Stomach (tissue), 4 donors: ENCODE measurements at regions not wholly inside any gene's neighbourhood (a gene's known extent, or its start where the extent isn't known, plus 50 kb on each side); places are given as distances from the start of the nearest gene placed in this dataset.

Source experiments
- EP300 ChIP-seq: sonication (generic); formaldehyde crosslinking; IDR thresholded peaks from one replicate; pipeline ENCODE4 v1.6.1; 2017; ENCODE audit warnings: antibody characterized with exemption
- POLR2A ChIP-seq, 4 donors: fragments of 450-650 bp; IDR thresholded peaks; one replicate each; pipeline ENCODE4 v1.6.1; 2016; ENCODE audit warnings: antibody characterized with exemption in 4 of 4, control low read depth in 2 of 4, mild to moderate bottlenecking in 1 of 4, moderate library complexity in 1 of 4
- POLR2AphosphoS5 ChIP-seq, 3 donors: sonication (generic); formaldehyde crosslinking; IDR thresholded peaks; one replicate each; pipeline ENCODE4 v1.6.1; 2016; ENCODE audit warnings: antibody characterized with exemption in 3 of 3
- TF ChIP-seq, protein P1 (sequence below), 7 experiments: fragments of 450-650 bp in 4 of 7; fragments of 200-600 bp in 3 of 7; sonication (generic) in 3 of 7; IDR thresholded peaks; one replicate each; pipeline ENCODE4 v1.5.1; 2016 to 2019; ENCODE audit warnings: antibody characterized with exemption in 7 of 7, control low read depth in 2 of 7, mild to moderate bottlenecking in 1 of 7

DNA sequence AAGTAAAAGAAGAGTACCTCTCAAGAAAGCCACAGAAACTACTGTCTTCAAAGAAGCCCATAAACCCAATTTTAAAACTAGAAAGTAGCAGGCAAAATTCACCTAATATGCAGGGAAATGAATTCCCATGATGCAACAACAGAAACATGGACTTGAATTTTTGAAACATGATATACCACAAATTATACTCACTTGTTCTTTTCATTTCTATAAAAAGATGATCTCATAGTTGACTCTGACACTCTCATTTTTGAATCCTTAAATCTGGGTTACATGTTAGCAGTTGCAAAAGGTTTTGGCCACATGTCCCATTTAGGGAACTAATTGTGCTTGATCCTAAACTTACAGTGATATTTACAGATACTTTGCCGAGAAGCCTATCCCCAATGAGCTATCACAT lies 1130.8 kb downstream of the FAT4 start:
- TF ChIP-seq, protein P1, sequence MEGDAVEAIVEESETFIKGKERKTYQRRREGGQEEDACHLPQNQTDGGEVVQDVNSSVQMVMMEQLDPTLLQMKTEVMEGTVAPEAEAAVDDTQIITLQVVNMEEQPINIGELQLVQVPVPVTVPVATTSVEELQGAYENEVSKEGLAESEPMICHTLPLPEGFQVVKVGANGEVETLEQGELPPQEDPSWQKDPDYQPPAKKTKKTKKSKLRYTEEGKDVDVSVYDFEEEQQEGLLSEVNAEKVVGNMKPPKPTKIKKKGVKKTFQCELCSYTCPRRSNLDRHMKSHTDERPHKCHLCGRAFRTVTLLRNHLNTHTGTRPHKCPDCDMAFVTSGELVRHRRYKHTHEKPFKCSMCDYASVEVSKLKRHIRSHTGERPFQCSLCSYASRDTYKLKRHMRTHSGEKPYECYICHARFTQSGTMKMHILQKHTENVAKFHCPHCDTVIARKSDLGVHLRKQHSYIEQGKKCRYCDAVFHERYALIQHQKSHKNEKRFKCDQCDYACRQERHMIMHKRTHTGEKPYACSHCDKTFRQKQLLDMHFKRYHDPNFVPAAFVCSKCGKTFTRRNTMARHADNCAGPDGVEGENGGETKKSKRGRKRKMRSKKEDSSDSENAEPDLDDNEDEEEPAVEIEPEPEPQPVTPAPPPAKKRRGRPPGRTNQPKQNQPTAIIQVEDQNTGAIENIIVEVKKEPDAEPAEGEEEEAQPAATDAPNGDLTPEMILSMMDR (IDR thresholded peaks at IDR 0.05): no peak
- TF ChIP-seq POLR2A (IDR thresholded peaks at IDR 0.05) (no peak), EP300 (no peak), POLR2AphosphoS5 (IDR thresholded peaks at IDR 0.05) (no peak)
